HFFc6 (cell line): ENCODE measurements at regions not wholly inside any gene's neighbourhood (a gene's known extent, or its start where the extent isn't known, plus 50 kb on each side); places are given as distances from the start of the nearest gene placed in this dataset.

Experiments
- DNase-seq: peaks from one replicate; pipeline ENCODE4 v3.0.0-alpha.2; 2018
- H3K27ac Mint-ChIP-seq: 2 replicates; pipeline ENCODE4 v1.8.0; 2020; ENCODE audit warnings: mild to moderate bottlenecking, mixed read lengths
- H3K27me3 Mint-ChIP-seq: 2 replicates; pipeline ENCODE4 v1.8.0; 2021; ENCODE audit warnings: mild to moderate bottlenecking, moderate library complexity, mixed read lengths; ENCODE audit not compliant: insufficient read depth
- H3K36me3 Mint-ChIP-seq: 2 replicates; pipeline ENCODE4 v1.8.0; 2021; ENCODE audit warnings: low read depth, mixed read lengths
- H3K4me1 Mint-ChIP-seq: 2 replicates; pipeline ENCODE4 v1.8.0; 2020; ENCODE audit warnings: low read depth, mixed read lengths
- H3K4me3 Mint-ChIP-seq: 2 replicates; pipeline ENCODE4 v1.8.0; 2020; ENCODE audit warnings: mild to moderate bottlenecking, moderate library complexity, mixed read lengths
- H3K9me3 Mint-ChIP-seq: 2 replicates; pipeline ENCODE4 v1.8.0; 2020; ENCODE audit warnings: mild to moderate bottlenecking, mixed read lengths
- TF ChIP-seq, protein P1 (sequence below): fragments of 200-600 bp; sonication (generic); IDR thresholded peaks from 2 replicates; pipeline ENCODE4 v1.5.0; 2021; ENCODE audit warnings: antibody characterized with exemption, mild to moderate bottlenecking

DNA sequence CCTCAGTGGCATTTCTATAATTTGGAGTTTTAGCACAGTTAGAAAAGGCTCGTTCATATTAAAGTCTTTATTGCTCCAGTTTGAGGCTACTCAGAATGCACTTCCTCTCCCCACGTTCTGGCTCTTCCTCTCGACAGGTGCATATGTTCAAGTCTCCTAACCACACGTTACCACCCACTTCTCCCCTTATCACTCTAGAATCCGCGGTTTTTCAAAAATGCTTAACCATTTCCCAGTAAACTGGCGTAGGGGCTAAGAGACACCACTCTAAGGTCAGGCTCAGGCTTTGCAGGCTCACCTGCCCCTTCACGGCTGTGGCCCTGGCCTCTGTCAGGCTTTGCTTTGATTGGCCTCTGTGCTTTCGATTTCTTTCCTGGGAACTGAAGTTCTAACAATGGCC, 383.6 kb downstream of the GLRX3 start:
- no peak for DNase-seq
- Mint-ChIP-seq H3K4me1 (no peaks in the 10 kb centered on the region), H3K4me3 (no peak overlapping the region), H3K9me3 (peaks cover 73% of the 10 kb centered on the region), H3K36me3 (peaks cover 7% of the 10 kb centered on the region; the same call in 1 of the 2 replicates), H3K27me3 (peaks cover 2% of the 10 kb centered on the region; the same call in 1 of the 2 replicates), H3K27ac (no peak overlapping the region)
- TF ChIP-seq, protein P1, sequence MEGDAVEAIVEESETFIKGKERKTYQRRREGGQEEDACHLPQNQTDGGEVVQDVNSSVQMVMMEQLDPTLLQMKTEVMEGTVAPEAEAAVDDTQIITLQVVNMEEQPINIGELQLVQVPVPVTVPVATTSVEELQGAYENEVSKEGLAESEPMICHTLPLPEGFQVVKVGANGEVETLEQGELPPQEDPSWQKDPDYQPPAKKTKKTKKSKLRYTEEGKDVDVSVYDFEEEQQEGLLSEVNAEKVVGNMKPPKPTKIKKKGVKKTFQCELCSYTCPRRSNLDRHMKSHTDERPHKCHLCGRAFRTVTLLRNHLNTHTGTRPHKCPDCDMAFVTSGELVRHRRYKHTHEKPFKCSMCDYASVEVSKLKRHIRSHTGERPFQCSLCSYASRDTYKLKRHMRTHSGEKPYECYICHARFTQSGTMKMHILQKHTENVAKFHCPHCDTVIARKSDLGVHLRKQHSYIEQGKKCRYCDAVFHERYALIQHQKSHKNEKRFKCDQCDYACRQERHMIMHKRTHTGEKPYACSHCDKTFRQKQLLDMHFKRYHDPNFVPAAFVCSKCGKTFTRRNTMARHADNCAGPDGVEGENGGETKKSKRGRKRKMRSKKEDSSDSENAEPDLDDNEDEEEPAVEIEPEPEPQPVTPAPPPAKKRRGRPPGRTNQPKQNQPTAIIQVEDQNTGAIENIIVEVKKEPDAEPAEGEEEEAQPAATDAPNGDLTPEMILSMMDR, result no peak

DNA sequence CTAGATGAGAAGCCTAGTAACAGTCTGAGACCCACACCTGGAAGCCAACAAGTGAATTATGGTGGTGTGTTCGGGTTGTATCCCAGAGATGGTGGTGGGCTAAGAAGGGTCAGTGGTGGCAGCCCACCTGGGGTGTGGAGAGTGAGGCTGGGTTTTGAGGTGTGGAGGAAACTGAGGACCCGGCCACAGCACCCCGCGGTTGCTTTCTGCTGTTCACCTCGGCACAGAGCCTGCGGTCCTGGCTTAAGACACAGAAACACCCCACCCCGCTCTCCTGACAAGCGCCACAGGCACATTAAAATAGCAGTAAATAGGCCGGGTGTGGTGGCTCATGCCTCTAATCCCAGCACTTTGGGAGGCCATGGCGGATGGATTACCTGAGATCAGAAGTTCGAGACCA, 395.1 kb downstream of the GLRX3 start:
- no peaks in the 10 kb centered on the region for H3K36me3 Mint-ChIP-seq
- H3K4me3 Mint-ChIP-seq, result no peak overlapping the region
- TF ChIP-seq, protein P1, result no peak
- H3K27me3 Mint-ChIP-seq, result no peaks in the 10 kb centered on the region
- no peaks in the 10 kb centered on the region for H3K4me1 Mint-ChIP-seq
- peaks cover 62% of the 10 kb centered on the region for H3K9me3 Mint-ChIP-seq
- no peak overlapping the region for H3K27ac Mint-ChIP-seq
- no peak for DNase-seq

DNA sequence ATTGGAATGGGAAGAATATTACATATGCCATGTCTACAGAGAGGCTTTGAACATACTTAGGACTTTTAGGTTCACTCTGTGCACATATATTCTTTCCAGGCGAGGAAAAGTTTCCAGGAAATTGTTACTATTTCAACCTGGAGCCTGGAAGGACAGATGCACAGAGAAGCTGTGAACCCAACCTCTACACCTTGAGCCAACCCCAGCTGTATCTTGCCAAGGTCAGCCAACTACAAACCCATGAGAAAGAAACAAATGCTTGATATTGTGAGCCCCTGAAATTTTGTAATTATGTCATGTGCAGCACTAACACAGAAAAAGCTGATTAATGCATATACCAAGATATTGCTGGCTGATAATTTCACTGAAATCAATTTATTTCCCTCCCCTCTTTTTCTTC, 404.9 kb downstream of the GLRX3 start:
- Mint-ChIP-seq H3K4me1 (no peaks in the 10 kb centered on the region), H3K27me3 (no peaks in the 10 kb centered on the region), H3K27ac (no peak overlapping the region), H3K9me3 (peaks cover 53% of the 10 kb centered on the region), H3K4me3 (no peak overlapping the region), H3K36me3 (peaks cover 7% of the 10 kb centered on the region; the same call in 1 of the 2 replicates)
- TF ChIP-seq, protein P1, result no peak
- no peak for DNase-seq

DNA sequence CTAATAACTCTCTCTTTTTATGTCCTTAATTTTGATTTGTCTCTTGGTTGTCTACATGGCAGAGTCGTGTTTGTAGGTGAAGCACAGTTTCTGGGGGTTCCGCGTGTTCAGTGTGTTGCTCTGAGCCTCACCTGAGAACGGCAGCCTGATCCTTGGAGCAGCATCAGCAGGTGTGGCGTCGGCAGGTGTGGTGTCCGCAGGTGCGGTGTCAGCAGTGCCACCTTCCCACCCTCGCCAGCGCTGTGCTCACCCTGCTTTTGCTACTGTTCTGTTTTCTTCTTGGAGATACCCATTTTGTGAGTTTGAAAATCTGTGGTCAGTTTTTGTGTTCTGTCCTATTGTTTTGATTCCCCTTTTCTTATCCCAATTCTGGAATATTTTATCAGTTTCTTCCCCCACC, 406.6 kb downstream of the GLRX3 start:
- no peak overlapping the region for H3K27ac Mint-ChIP-seq
- no peaks in the 10 kb centered on the region for H3K4me1 Mint-ChIP-seq
- no peak for DNase-seq
- no peak overlapping the region for H3K4me3 Mint-ChIP-seq
- peaks cover 52% of the 10 kb centered on the region for H3K9me3 Mint-ChIP-seq
- TF ChIP-seq, protein P1, result no peak
- peaks cover 7% of the 10 kb centered on the region; the same call in 1 of the 2 replicates for H3K36me3 Mint-ChIP-seq
- H3K27me3 Mint-ChIP-seq, result no peaks in the 10 kb centered on the region

DNA sequence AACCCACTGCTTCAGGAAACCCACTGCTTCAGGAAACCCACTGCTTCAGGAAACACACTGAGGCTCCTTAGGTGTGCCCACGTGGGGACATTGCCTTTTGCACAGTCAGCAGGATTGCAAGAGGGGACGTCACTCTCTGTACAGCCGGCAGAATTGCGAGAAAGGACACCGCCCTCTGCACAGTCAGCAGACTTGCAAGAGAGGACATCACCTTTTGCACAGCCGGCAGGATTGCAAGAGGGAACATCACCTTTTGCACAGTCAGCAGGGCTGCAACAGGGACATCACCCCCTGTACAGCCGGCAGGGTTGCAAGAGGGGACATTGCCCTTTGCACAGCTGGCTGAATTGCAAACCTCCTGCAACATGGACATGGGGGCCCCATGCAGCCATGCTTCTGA, 407.6 kb downstream of the GLRX3 start:
- Mint-ChIP-seq H3K27ac (no peak overlapping the region), H3K36me3 (peaks cover 7% of the 10 kb centered on the region; the same call in 1 of the 2 replicates), H3K4me1 (no peaks in the 10 kb centered on the region), H3K27me3 (no peaks in the 10 kb centered on the region), H3K4me3 (no peak overlapping the region), H3K9me3 (peaks cover 57% of the 10 kb centered on the region)
- no peak for DNase-seq
- TF ChIP-seq, protein P1, result no peak

DNA sequence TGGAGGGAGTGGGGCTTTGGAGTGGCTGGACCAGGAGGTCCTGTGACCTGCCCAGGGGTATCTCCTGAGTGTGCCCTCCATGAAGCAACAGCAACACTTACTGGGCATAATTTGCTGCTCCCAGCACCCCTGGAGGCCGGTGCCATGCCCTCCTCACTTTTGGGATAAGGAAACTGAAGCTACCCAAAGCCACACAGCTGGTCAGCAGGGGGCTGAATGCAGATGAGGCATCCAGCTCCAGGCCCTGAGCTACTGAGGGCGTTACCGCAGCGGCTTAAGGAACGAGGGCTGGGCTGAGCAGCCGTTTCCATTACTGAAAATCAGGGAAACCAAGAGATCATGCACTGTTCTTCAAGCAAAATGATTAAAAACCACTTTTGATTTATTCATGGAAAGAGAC, 408.9 kb downstream of the GLRX3 start:
- Mint-ChIP-seq H3K36me3 (peaks cover 7% of the 10 kb centered on the region; the same call in 1 of the 2 replicates), H3K27me3 (no peaks in the 10 kb centered on the region), H3K4me1 (no peaks in the 10 kb centered on the region), H3K4me3 (no peak overlapping the region), H3K27ac (no peak overlapping the region), H3K9me3 (peaks cover 67% of the 10 kb centered on the region)
- DNase-seq, result no peak
- TF ChIP-seq, protein P1, result no peak
